Osteoblast (primary cell): ENCODE measurements at regions not wholly inside any gene's neighbourhood (a gene's known extent, or its start where the extent isn't known, plus 50 kb on each side); places are given as distances from the start of the nearest gene placed in this dataset.

Source experiments
- DNase-seq: peaks from one replicate; pipeline ENCODE4 v3.0.0; 2011; ENCODE audit warnings: low spot score, mixed read lengths; ENCODE audit not compliant: insufficient read length; ENCODE audit errors: missing footprints
- H2AFZ ChIP-seq: 2 replicates; pipeline ENCODE4 v1.6.0; 2011; ENCODE audit warnings: mild to moderate bottlenecking, low read length
- H3K27ac ChIP-seq: 2 replicates; pipeline ENCODE4 v1.5.1; 2011; ENCODE audit warnings: mild to moderate bottlenecking, low read depth, low read length, moderate library complexity
- H3K27me3 ChIP-seq: 2 replicates; pipeline ENCODE4 v1.6.0; 2012; ENCODE audit warnings: mild to moderate bottlenecking, control low read depth, inconsistent platforms, low read length, moderate library complexity; ENCODE audit not compliant: insufficient read depth
- H3K36me3 ChIP-seq: 2 replicates; pipeline ENCODE4 v1.5.1; 2011; ENCODE audit warnings: mild to moderate bottlenecking, low read length, control low read depth, moderate library complexity; ENCODE audit not compliant: insufficient read depth
- H3K4me1 ChIP-seq: 2 replicates; pipeline ENCODE4 v1.5.1; 2011; ENCODE audit warnings: mild to moderate bottlenecking, low read length, control low read depth, moderate library complexity; ENCODE audit not compliant: insufficient read depth
- H3K4me2 ChIP-seq: 2 replicates; pipeline ENCODE4 v1.6.0; 2011; ENCODE audit warnings: mild to moderate bottlenecking, low read length; ENCODE audit not compliant: insufficient read depth
- H3K4me3 ChIP-seq: fragments of 200-600 bp; sonication (generic); 3 replicates; pipeline ENCODE4 v1.5.1; 2012; ENCODE audit warnings: mild to moderate bottlenecking, low read length, inconsistent platforms; ENCODE audit not compliant: insufficient read depth
- H3K79me2 ChIP-seq: 2 replicates; pipeline ENCODE4 v1.6.0; 2012; ENCODE audit warnings: mild to moderate bottlenecking, low read length, control low read depth, inconsistent platforms; ENCODE audit not compliant: insufficient read depth
- H3K9me3 ChIP-seq: 2 replicates; pipeline ENCODE4 v1.5.1; 2011; ENCODE audit warnings: low read depth, low read length, control low read depth
- H4K20me1 ChIP-seq: 2 replicates; pipeline ENCODE4 v1.6.0; 2012; ENCODE audit warnings: mild to moderate bottlenecking, low read length, control low read depth; ENCODE audit not compliant: insufficient read depth
- TF ChIP-seq, protein P1 (sequence below): IDR thresholded peaks from 2 replicates; pipeline ENCODE4 v1.5.1; 2011; ENCODE audit warnings: mild to moderate bottlenecking, low read depth, low read length, moderate library complexity; ENCODE audit errors: extremely low read depth

DNA sequence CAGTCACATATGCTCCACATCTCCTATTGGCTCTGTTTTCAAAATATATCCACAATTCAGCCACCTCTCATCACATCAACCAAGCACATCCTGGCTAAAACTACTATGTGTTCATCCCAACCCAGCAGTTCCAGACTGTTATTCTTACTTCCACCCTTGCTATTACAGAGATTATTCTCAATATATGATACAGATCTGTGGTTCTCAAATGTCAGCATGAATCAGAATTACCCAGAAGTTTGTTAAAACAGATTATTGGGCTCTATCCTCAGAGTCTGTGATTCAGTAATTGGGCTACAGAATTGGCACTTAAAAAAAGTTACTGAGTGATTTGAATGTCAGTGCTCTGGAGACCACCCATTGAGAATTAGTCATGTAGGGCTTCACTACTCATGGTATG is 78.8 kb upstream of the IZUMO3 start:
- H4K20me1 ChIP-seq, result no peaks in the 10 kb centered on the region
- H3K27ac ChIP-seq, result no peak overlapping the region
- no peak overlapping the region for H3K4me2 ChIP-seq
- H3K9me3 ChIP-seq, result peaks cover 2% of the 10 kb centered on the region
- TF ChIP-seq, protein P1, sequence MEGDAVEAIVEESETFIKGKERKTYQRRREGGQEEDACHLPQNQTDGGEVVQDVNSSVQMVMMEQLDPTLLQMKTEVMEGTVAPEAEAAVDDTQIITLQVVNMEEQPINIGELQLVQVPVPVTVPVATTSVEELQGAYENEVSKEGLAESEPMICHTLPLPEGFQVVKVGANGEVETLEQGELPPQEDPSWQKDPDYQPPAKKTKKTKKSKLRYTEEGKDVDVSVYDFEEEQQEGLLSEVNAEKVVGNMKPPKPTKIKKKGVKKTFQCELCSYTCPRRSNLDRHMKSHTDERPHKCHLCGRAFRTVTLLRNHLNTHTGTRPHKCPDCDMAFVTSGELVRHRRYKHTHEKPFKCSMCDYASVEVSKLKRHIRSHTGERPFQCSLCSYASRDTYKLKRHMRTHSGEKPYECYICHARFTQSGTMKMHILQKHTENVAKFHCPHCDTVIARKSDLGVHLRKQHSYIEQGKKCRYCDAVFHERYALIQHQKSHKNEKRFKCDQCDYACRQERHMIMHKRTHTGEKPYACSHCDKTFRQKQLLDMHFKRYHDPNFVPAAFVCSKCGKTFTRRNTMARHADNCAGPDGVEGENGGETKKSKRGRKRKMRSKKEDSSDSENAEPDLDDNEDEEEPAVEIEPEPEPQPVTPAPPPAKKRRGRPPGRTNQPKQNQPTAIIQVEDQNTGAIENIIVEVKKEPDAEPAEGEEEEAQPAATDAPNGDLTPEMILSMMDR, result no peak
- H3K4me3 ChIP-seq, result no peak overlapping the region
- H3K79me2 ChIP-seq, result no peaks in the 10 kb centered on the region
- no peaks in the 10 kb centered on the region for H3K4me1 ChIP-seq
- H2AFZ ChIP-seq, result no peak overlapping the region
- no peaks in the 10 kb centered on the region for H3K27me3 ChIP-seq
- H3K36me3 ChIP-seq, result no peaks in the 10 kb centered on the region
- DNase-seq, result no peak

DNA sequence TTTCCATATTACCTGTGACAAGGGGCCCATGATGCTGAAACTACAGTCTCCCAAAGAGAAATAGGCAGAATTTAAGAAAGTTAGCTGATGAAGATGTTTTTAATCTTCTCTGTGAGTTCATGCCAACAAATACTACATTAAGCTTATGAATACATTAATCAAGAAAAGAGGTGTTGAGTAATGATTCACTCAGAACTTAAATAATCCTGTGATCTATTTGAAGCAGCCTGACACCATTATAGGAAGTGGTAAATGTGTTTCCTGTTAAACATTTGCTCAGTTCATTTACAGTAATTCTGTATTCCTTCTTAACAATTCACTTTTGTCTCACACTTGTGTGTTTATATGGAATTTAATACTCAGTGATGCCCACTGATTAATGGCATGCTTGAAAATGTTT is 75.0 kb upstream of the IZUMO3 start:
- H3K36me3 ChIP-seq, result no peaks in the 10 kb centered on the region
- no peak overlapping the region for H3K4me2 ChIP-seq
- no peak overlapping the region for H3K27ac ChIP-seq
- no peak for DNase-seq
- no peaks in the 10 kb centered on the region for H3K4me1 ChIP-seq
- TF ChIP-seq, protein P1, result no peak
- H4K20me1 ChIP-seq, result no peaks in the 10 kb centered on the region
- peaks cover 5% of the 10 kb centered on the region for H3K9me3 ChIP-seq
- H3K79me2 ChIP-seq, result no peaks in the 10 kb centered on the region
- no peaks in the 10 kb centered on the region for H3K27me3 ChIP-seq
- H3K4me3 ChIP-seq, result no peak overlapping the region
- no peak overlapping the region for H2AFZ ChIP-seq

DNA sequence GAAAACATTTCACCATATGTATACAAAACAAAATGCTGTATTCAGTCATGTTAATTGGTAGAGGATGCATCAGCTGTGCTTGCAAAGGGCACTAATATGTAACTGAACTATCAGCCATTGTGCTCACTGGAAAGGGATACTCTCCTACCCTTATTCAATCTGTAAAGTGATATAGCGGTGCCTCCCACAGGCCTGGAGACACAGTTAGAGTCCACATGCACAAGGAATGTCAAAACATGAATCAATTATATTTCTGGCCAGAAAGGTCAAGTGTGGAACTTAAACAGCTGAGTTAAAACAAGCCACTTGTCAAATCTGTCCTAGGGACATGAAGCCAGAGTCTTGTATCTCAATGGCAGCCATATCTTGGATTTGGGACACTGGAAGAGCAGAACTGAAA is 71.2 kb upstream of the IZUMO3 start:
- no peaks in the 10 kb centered on the region for H3K27me3 ChIP-seq
- no peak overlapping the region for H3K27ac ChIP-seq
- H3K36me3 ChIP-seq, result no peaks in the 10 kb centered on the region
- H4K20me1 ChIP-seq, result no peaks in the 10 kb centered on the region
- H2AFZ ChIP-seq, result no peak overlapping the region
- H3K79me2 ChIP-seq, result no peaks in the 10 kb centered on the region
- no peak for DNase-seq
- H3K4me2 ChIP-seq, result no peak overlapping the region
- no peaks in the 10 kb centered on the region for H3K4me1 ChIP-seq
- H3K4me3 ChIP-seq, result no peak overlapping the region
- H3K9me3 ChIP-seq, result peaks cover 3% of the 10 kb centered on the region
- TF ChIP-seq, protein P1, result no peak

DNA sequence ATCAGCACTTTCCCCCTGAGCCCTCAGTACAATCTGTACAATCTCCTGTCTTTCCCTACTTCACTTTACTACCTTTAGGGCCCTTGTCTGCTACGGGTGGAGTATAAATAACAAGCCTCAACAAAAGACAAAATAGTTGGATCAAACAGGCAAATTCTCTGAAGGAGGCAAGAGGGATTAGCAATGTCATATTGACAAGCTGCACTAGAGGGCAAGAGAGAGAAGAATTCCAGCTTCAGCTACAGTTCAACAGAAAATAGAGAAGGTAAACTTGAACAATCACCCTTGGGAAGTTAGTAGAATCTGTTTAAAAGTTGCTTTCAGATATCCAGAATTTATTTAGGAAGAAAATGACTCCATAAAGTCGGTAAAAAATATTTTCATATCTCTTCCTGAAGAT is 68.4 kb upstream of the IZUMO3 start:
- H3K4me3 ChIP-seq, result no peak overlapping the region
- no peaks in the 10 kb centered on the region for H3K36me3 ChIP-seq
- TF ChIP-seq, protein P1, result no peak
- H3K9me3 ChIP-seq, result peaks cover 3% of the 10 kb centered on the region
- H2AFZ ChIP-seq, result no peak overlapping the region
- H3K27me3 ChIP-seq, result no peaks in the 10 kb centered on the region
- H3K4me2 ChIP-seq, result no peak overlapping the region
- no peak for DNase-seq
- no peaks in the 10 kb centered on the region for H4K20me1 ChIP-seq
- no peaks in the 10 kb centered on the region for H3K79me2 ChIP-seq
- H3K27ac ChIP-seq, result no peak overlapping the region
- H3K4me1 ChIP-seq, result no peaks in the 10 kb centered on the region
